HG03139 (cell line): ENCODE measurements at regions not wholly inside any gene's neighbourhood (a gene's known extent, or its start where the extent isn't known, plus 50 kb on each side); places are given as distances from the start of the nearest gene placed in this dataset.
"Not testable (repeated sequence)": the region's sequence is repeated elsewhere in the genome, so short reads cannot be mapped to it uniquely, and the experiment has no call there.

Source experiments
- ATAC-seq: cut with Tn5 transposase; IDR thresholded peaks from one replicate; pipeline ENCODE4 v1.9.1; 2021; ENCODE audit not compliant: unreplicated experiment

- no peak for ATAC-seq
These were observed 124.5 kb downstream of the EFNB1 start for GRCh38 chrX:68953331-68953730.

GRCh38 chrX:68951942-68952619, 123.3 kb downstream of the EFNB1 start:
- ATAC-seq: not testable (repeated sequence)

GRCh38 chrX:68950937-68951336, 122.1 kb downstream of the EFNB1 start:
- ATAC-seq: no peak

GRCh38 chrX:68947882-68948605, 119.2 kb downstream of the EFNB1 start:
- ATAC-seq: no peak

GRCh38 chrX:68945603-68946228, 116.9 kb downstream of the EFNB1 start:
- ATAC-seq: no peak

- ATAC-seq: no peak
These were observed 116.3 kb downstream of the EFNB1 start for GRCh38 chrX:68945081-68945602.

- ATAC-seq: no peak
These were observed 115.4 kb downstream of the EFNB1 start for GRCh38 chrX:68944211-68944610.

- no peak for ATAC-seq
These were observed 114.0 kb downstream of the EFNB1 start for GRCh38 chrX:68942840-68943239.

GRCh38 chrX:68942104-68942503, 113.3 kb downstream of the EFNB1 start:
- no peak for ATAC-seq

GRCh38 chrX:68941385-68941952, 112.6 kb downstream of the EFNB1 start:
- no peak for ATAC-seq

GRCh38 chrX:68940601-68941000, 111.8 kb downstream of the EFNB1 start:
- ATAC-seq: no peak

- ATAC-seq: no peak
These were observed 111.0 kb downstream of the EFNB1 start for GRCh38 chrX:68939868-68940267.

GRCh38 chrX:68938244-68939004, 109.6 kb downstream of the EFNB1 start:
- ATAC-seq: no peak

- no peak for ATAC-seq
These were observed 108.8 kb downstream of the EFNB1 start for GRCh38 chrX:68937581-68937980.

- ATAC-seq: no peak
These were observed 107.8 kb downstream of the EFNB1 start for GRCh38 chrX:68936608-68937007.

GRCh38 chrX:68936126-68936525, 107.3 kb downstream of the EFNB1 start:
- no peak for ATAC-seq

- no peak for ATAC-seq
These were observed 106.5 kb downstream of the EFNB1 start for GRCh38 chrX:68935362-68935761.

GRCh38 chrX:68934922-68935321, 106.1 kb downstream of the EFNB1 start:
- ATAC-seq: no peak

GRCh38 chrX:68934421-68934820, 105.6 kb downstream of the EFNB1 start:
- ATAC-seq: no peak

- no peak for ATAC-seq
These were observed 103.8 kb downstream of the EFNB1 start for GRCh38 chrX:68932611-68933010.

- no peak for ATAC-seq
These were observed 102.5 kb downstream of the EFNB1 start for GRCh38 chrX:68931345-68931744.
